HS-5 (cell line): ENCODE measurements at regions not wholly inside any gene's neighbourhood (a gene's known extent, or its start where the extent isn't known, plus 50 kb on each side); places are given as distances from the start of the nearest gene placed in this dataset.
A peak's percentile ranks its signal among the peaks of the same experiment; 100 is the strongest.
"Not testable (repeated sequence)": the region's sequence is repeated elsewhere in the genome, so short reads cannot be mapped to it uniquely, and the experiment has no call there.

ENCODE experiments used
- DNase-seq: peaks from one replicate; pipeline ENCODE4 v3.0.0-alpha.2; 2012; ENCODE audit warnings: low read depth

- no peak for DNase-seq
Observed at GRCh38 chr10:4440260-4440659, 385.7 kb upstream of the AKR1E2 start.

- DNase-seq, result no peak
Observed at GRCh38 chr10:4437791-4438190, 388.2 kb upstream of the AKR1E2 start.

GRCh38 chr10:4437061-4437460 is 388.9 kb upstream of the AKR1E2 start:
- DNase-seq, result no peak

GRCh38 chr10:4436103-4436502 is 389.9 kb upstream of the AKR1E2 start:
- no peak for DNase-seq

- no peak for DNase-seq
Observed at GRCh38 chr10:4434516-4435071, 391.4 kb upstream of the AKR1E2 start.

GRCh38 chr10:4434105-4434504 is 391.9 kb upstream of the AKR1E2 start:
- no peak for DNase-seq

GRCh38 chr10:4431114-4431863 is 394.7 kb upstream of the AKR1E2 start:
- no peak for DNase-seq

- no peak for DNase-seq
Observed at GRCh38 chr10:4429571-4429970, 396.4 kb upstream of the AKR1E2 start.

GRCh38 chr10:4427532-4427931 is 398.5 kb upstream of the AKR1E2 start:
- DNase-seq, result no peak

GRCh38 chr10:4426866-4427265 is 399.1 kb upstream of the AKR1E2 start:
- no peak for DNase-seq

GRCh38 chr10:4409319-4409718 is 416.7 kb upstream of the AKR1E2 start:
- DNase-seq, result no peak

- peak; percentile 30 for DNase-seq
Observed at GRCh38 chr10:4407783-4408182, 418.2 kb upstream of the AKR1E2 start.

- DNase-seq, result no peak
Observed at GRCh38 chr10:4405828-4406227, 420.2 kb upstream of the AKR1E2 start.

GRCh38 chr10:4403638-4404252 is 422.3 kb upstream of the AKR1E2 start:
- DNase-seq, result no peak

GRCh38 chr10:4401080-4401479 is 424.9 kb upstream of the AKR1E2 start:
- not testable (repeated sequence) for DNase-seq

- no peak for DNase-seq
Observed at GRCh38 chr10:4399556-4399955, 426.5 kb upstream of the AKR1E2 start.

GRCh38 chr10:4398602-4399001 is 427.4 kb upstream of the AKR1E2 start:
- no peak for DNase-seq

GRCh38 chr10:4397337-4397736 is 428.7 kb upstream of the AKR1E2 start:
- DNase-seq, result no peak

- no peak for DNase-seq
Observed at GRCh38 chr10:4396401-4397283, 429.4 kb upstream of the AKR1E2 start.

- DNase-seq, result no peak
Observed at GRCh38 chr10:4395731-4396130, 430.3 kb upstream of the AKR1E2 start.

- DNase-seq, result not testable (repeated sequence)
Observed at GRCh38 chr10:4394455-4394854, 431.6 kb upstream of the AKR1E2 start.

- DNase-seq, result no peak
Observed at GRCh38 chr10:4391683-4392082, 434.3 kb upstream of the AKR1E2 start.

GRCh38 chr10:4390219-4390618 is 435.8 kb upstream of the AKR1E2 start:
- no peak for DNase-seq
